ENCODE measurements at regions not wholly inside any gene's neighbourhood (a gene's known extent, or its start where the extent isn't known, plus 50 kb on each side); places are given as distances from the start of the nearest gene placed in this dataset.
"Not testable (repeated sequence)": the region's sequence is repeated elsewhere in the genome, so short reads cannot be mapped to it uniquely, and the experiment has no call there.

GRCh38 chr2:196295005-196295404 lies 123.6 kb upstream of the STK17B start:
- Histone ChIP-seq H3K27ac (no peak overlapping the region), H3K4me3 (ENCODE audit: low read depth, low read length) (no peak overlapping the region), H3K9me3 (ENCODE audit: control insufficient read depth, low read length) (no peaks in the 10 kb centered on the region), H3K4me2 (ENCODE audit: low read length) (no peak overlapping the region), H3K27me3 (ENCODE audit: control insufficient read depth, insufficient read depth, low read length) (no peaks in the 10 kb centered on the region), H3K4me1 (peaks cover 6% of the 10 kb centered on the region), H3K36me3 (ENCODE audit: control insufficient read depth, insufficient read depth, low read length) (no peaks in the 10 kb centered on the region), H3K79me2 (no peaks in the 10 kb centered on the region), H2AFZ (no peak overlapping the region), H3K9ac (no peak overlapping the region)
- TF ChIP-seq CTCF (IDR thresholded peaks at IDR 0.05), result no peak

- not testable (repeated sequence) for H3K4me1 ChIP-seq; H3K4me3 ChIP-seq (ENCODE audit: low read depth, low read length); H3K4me2 ChIP-seq (ENCODE audit: low read length); H3K27ac ChIP-seq; H3K9me3 ChIP-seq (ENCODE audit: control insufficient read depth, low read length); H3K9ac ChIP-seq; H3K27me3 ChIP-seq (ENCODE audit: control insufficient read depth, insufficient read depth, low read length); H3K79me2 ChIP-seq; H2AFZ ChIP-seq; H3K36me3 ChIP-seq (ENCODE audit: control insufficient read depth, insufficient read depth, low read length)
- peak; percentile 63 for TF ChIP-seq CTCF (IDR thresholded peaks at IDR 0.05)
These were observed 126.8 kb upstream of the STK17B start for GRCh38 chr2:196298106-196298723.

GRCh38 chr2:196307775-196308305 lies 136.5 kb upstream of the STK17B start:
- H3K27ac ChIP-seq, result no peak overlapping the region
- no peak overlapping the region for H3K4me3 ChIP-seq (ENCODE audit: low read depth, low read length)
- H2AFZ ChIP-seq, result no peak overlapping the region
- TF ChIP-seq CTCF (IDR thresholded peaks at IDR 0.05), result no peak
- no peaks in the 10 kb centered on the region for H3K4me1 ChIP-seq
- H3K79me2 ChIP-seq, result no peaks in the 10 kb centered on the region
- H3K9me3 ChIP-seq (ENCODE audit: control insufficient read depth, low read length), result no peaks in the 10 kb centered on the region
- H3K4me2 ChIP-seq (ENCODE audit: low read length), result no peak overlapping the region
- no peaks in the 10 kb centered on the region for H3K36me3 ChIP-seq (ENCODE audit: control insufficient read depth, insufficient read depth, low read length)
- H3K9ac ChIP-seq, result no peak overlapping the region
- no peaks in the 10 kb centered on the region for H3K27me3 ChIP-seq (ENCODE audit: control insufficient read depth, insufficient read depth, low read length)

- Histone ChIP-seq H3K4me3 (ENCODE audit: low read depth, low read length) (no peak overlapping the region), H3K27me3 (ENCODE audit: control insufficient read depth, insufficient read depth, low read length) (no peaks in the 10 kb centered on the region), H2AFZ (no peak overlapping the region), H3K4me1 (no peaks in the 10 kb centered on the region), H3K79me2 (no peaks in the 10 kb centered on the region), H3K9me3 (ENCODE audit: control insufficient read depth, low read length) (no peaks in the 10 kb centered on the region), H3K9ac (no peak overlapping the region), H3K4me2 (ENCODE audit: low read length) (no peak overlapping the region), H3K36me3 (ENCODE audit: control insufficient read depth, insufficient read depth, low read length) (no peaks in the 10 kb centered on the region), H3K27ac (no peak overlapping the region)
- TF ChIP-seq CTCF (IDR thresholded peaks at IDR 0.05), result no peak
These were observed 138.3 kb upstream of the STK17B start for GRCh38 chr2:196309691-196310090.

- H2AFZ ChIP-seq, result no peak overlapping the region
- H3K4me3 ChIP-seq (ENCODE audit: low read depth, low read length), result no peak overlapping the region
- no peak overlapping the region for H3K27ac ChIP-seq
- no peak overlapping the region for H3K4me2 ChIP-seq (ENCODE audit: low read length)
- no peaks in the 10 kb centered on the region for H3K4me1 ChIP-seq
- no peaks in the 10 kb centered on the region for H3K9me3 ChIP-seq (ENCODE audit: control insufficient read depth, low read length)
- no peak overlapping the region for H3K9ac ChIP-seq
- TF ChIP-seq CTCF (IDR thresholded peaks at IDR 0.05), result no peak
- H3K79me2 ChIP-seq, result no peaks in the 10 kb centered on the region
- H3K27me3 ChIP-seq (ENCODE audit: control insufficient read depth, insufficient read depth, low read length), result no peaks in the 10 kb centered on the region
- H3K36me3 ChIP-seq (ENCODE audit: control insufficient read depth, insufficient read depth, low read length), result no peaks in the 10 kb centered on the region
These were observed 142.8 kb upstream of the STK17B start for GRCh38 chr2:196314157-196314556.
